Fibroblast of pulmonary artery (primary cell): ENCODE measurements at regions not wholly inside any gene's neighbourhood (a gene's known extent, or its start where the extent isn't known, plus 50 kb on each side); places are given as distances from the start of the nearest gene placed in this dataset.

ENCODE experiments used
- DNase-seq: peaks from one replicate; pipeline ENCODE4 v3.0.0-alpha.2; 2010; ENCODE audit warnings: low read depth
- H3K4me3 ChIP-seq: replicated peaks from 2 replicates; pipeline ENCODE4 v1.5.1; 2011; ENCODE audit warnings: low read depth, mild to moderate bottlenecking, control low read depth, low read length, moderate library complexity
- CTCF ChIP-seq: IDR thresholded peaks from 2 replicates; pipeline ENCODE4 v1.5.1; 2011; ENCODE audit warnings: mild to moderate bottlenecking, control low read depth, low read length, inconsistent platforms; ENCODE audit errors: missing control alignments

- TF ChIP-seq CTCF = no peak
- no peak for DNase-seq
Observed at GRCh38 chr9:118268046-118268445, 563.8 kb downstream of the TLR4 start.

GRCh38 chr9:118269623-118270022, 565.4 kb downstream of the TLR4 start:
- H3K4me3 ChIP-seq = no peak overlapping the region
- DNase-seq = no peak
- no peak for TF ChIP-seq CTCF

More at GRCh38 chr9:118268046-118268445, 563.8 kb downstream of the TLR4 start:
- H3K4me3 ChIP-seq = no peak overlapping the region

GRCh38 chr9:118271331-118271730, 567.1 kb downstream of the TLR4 start:
- DNase-seq = no peak
- H3K4me3 ChIP-seq = no peak overlapping the region
- no peak for TF ChIP-seq CTCF

GRCh38 chr9:118271936-118272335, 567.7 kb downstream of the TLR4 start:
- DNase-seq = no peak
- TF ChIP-seq CTCF = no peak
- no peak overlapping the region for H3K4me3 ChIP-seq

- DNase-seq = no peak
- no peak for TF ChIP-seq CTCF
- H3K4me3 ChIP-seq = no peak overlapping the region
Observed at GRCh38 chr9:118273048-118273447, 568.8 kb downstream of the TLR4 start.

GRCh38 chr9:118276784-118277183, 572.6 kb downstream of the TLR4 start:
- DNase-seq = no peak
- no peak for TF ChIP-seq CTCF
- no peak overlapping the region for H3K4me3 ChIP-seq

GRCh38 chr9:118281772-118282171, 577.6 kb downstream of the TLR4 start:
- TF ChIP-seq CTCF = no peak
- DNase-seq = no peak
- H3K4me3 ChIP-seq = no peak overlapping the region
